Mesothelial cell of epicardium (in vitro differentiated cells): ENCODE measurements at regions not wholly inside any gene's neighbourhood (a gene's known extent, or its start where the extent isn't known, plus 50 kb on each side); places are given as distances from the start of the nearest gene placed in this dataset.

Experiments used
- DNase-seq, 2 experiments: peaks; one replicate each; pipeline ENCODE4 v3.0.0; 2021; ENCODE audit warnings: low spot score in 2 of 2; ENCODE audit not compliant: unreplicated experiment in 2 of 2
- H3K27ac Mint-ChIP-seq: 2 replicates; pipeline ENCODE4 v1.8.0; 2021; ENCODE audit warnings: mixed read lengths
- H3K27me3 Mint-ChIP-seq: 2 replicates; pipeline ENCODE4 v1.8.0; 2021; ENCODE audit warnings: low read depth, mixed read lengths
- H3K36me3 Mint-ChIP-seq: 2 replicates; pipeline ENCODE4 v1.8.0; 2021; ENCODE audit warnings: mixed read lengths
- H3K4me1 Mint-ChIP-seq: 2 replicates; pipeline ENCODE4 v1.8.0; 2021; ENCODE audit warnings: mixed read lengths
- H3K4me3 Mint-ChIP-seq: 2 replicates; pipeline ENCODE4 v1.8.0; 2021; ENCODE audit warnings: mild to moderate bottlenecking, moderate library complexity, mixed read lengths
- H3K9me3 Mint-ChIP-seq: 2 replicates; pipeline ENCODE4 v1.8.0; 2021; ENCODE audit warnings: mixed read lengths
- CTCF ChIP-seq: fragments of 200-600 bp; sonication (generic); IDR thresholded peaks from one replicate; pipeline ENCODE4 v1.5.0; 2021; ENCODE audit warnings: antibody characterized with exemption; ENCODE audit not compliant: unreplicated experiment

GRCh38 chr5:156245895-156246294 lies 81.1 kb upstream of the SGCD start:
- H3K4me3 Mint-ChIP-seq: no peak overlapping the region
- no peak for TF ChIP-seq CTCF
- peaks cover 5% of the 10 kb centered on the region for H3K9me3 Mint-ChIP-seq
- no peaks in the 10 kb centered on the region for H3K36me3 Mint-ChIP-seq
- H3K27ac Mint-ChIP-seq: no peak overlapping the region
- peaks cover 5% of the 10 kb centered on the region for H3K27me3 Mint-ChIP-seq
- DNase-seq: no peak
- no peaks in the 10 kb centered on the region for H3K4me1 Mint-ChIP-seq

GRCh38 chr5:156251076-156251475 lies 75.9 kb upstream of the SGCD start:
- H3K4me3 Mint-ChIP-seq: no peak overlapping the region
- DNase-seq: no peak
- H3K9me3 Mint-ChIP-seq: no peaks in the 10 kb centered on the region
- TF ChIP-seq CTCF: no peak
- H3K27me3 Mint-ChIP-seq: peaks cover 2% of the 10 kb centered on the region
- peaks cover 2% of the 10 kb centered on the region for H3K4me1 Mint-ChIP-seq
- no peaks in the 10 kb centered on the region for H3K36me3 Mint-ChIP-seq
- no peak overlapping the region for H3K27ac Mint-ChIP-seq

GRCh38 chr5:156253130-156253529 lies 73.8 kb upstream of the SGCD start:
- Mint-ChIP-seq H3K4me3 (no peak overlapping the region), H3K9me3 (no peaks in the 10 kb centered on the region), H3K27ac (no peak overlapping the region), H3K36me3 (no peaks in the 10 kb centered on the region), H3K4me1 (peaks cover 2% of the 10 kb centered on the region), H3K27me3 (no peaks in the 10 kb centered on the region)
- DNase-seq: no peak
- no peak for TF ChIP-seq CTCF

GRCh38 chr5:156254196-156254595 lies 72.8 kb upstream of the SGCD start:
- TF ChIP-seq CTCF: no peak
- Mint-ChIP-seq H3K36me3 (no peaks in the 10 kb centered on the region), H3K4me3 (no peak overlapping the region), H3K4me1 (peaks cover 2% of the 10 kb centered on the region), H3K27me3 (no peaks in the 10 kb centered on the region), H3K9me3 (no peaks in the 10 kb centered on the region), H3K27ac (no peak overlapping the region)
- no peak for DNase-seq

GRCh38 chr5:156256642-156257041 lies 70.3 kb upstream of the SGCD start:
- no peaks in the 10 kb centered on the region for H3K27me3 Mint-ChIP-seq
- H3K4me1 Mint-ChIP-seq: no peaks in the 10 kb centered on the region
- no peak overlapping the region for H3K4me3 Mint-ChIP-seq
- no peak for DNase-seq
- H3K9me3 Mint-ChIP-seq: no peaks in the 10 kb centered on the region
- TF ChIP-seq CTCF: no peak
- H3K36me3 Mint-ChIP-seq: no peaks in the 10 kb centered on the region
- H3K27ac Mint-ChIP-seq: no peak overlapping the region

- DNase-seq: no peak
- Mint-ChIP-seq H3K9me3 (no peaks in the 10 kb centered on the region), H3K4me1 (no peaks in the 10 kb centered on the region), H3K27me3 (no peaks in the 10 kb centered on the region), H3K4me3 (no peak overlapping the region), H3K36me3 (no peaks in the 10 kb centered on the region), H3K27ac (no peak overlapping the region)
- no peak for TF ChIP-seq CTCF
Observed at GRCh38 chr5:156258934-156259333, 68.0 kb upstream of the SGCD start.
